ENCODE measurements at regions not wholly inside any gene's neighbourhood (a gene's known extent, or its start where the extent isn't known, plus 50 kb on each side); places are given as distances from the start of the nearest gene placed in this dataset.

GRCh38 chr14:65360144-65360784 lies 52.3 kb upstream of the FUT8 start:
- Histone ChIP-seq H3K27me3 (ENCODE audit: low read depth, low read length) (no peaks in the 10 kb centered on the region), H3K36me3 (ENCODE audit: control insufficient read depth in 1 of 2, insufficient read depth in 2 of 2, low read length in 2 of 2) (no peaks in the 10 kb centered on the region), H3K4me1 (ENCODE audit: control insufficient read depth in 1 of 2, insufficient read depth in 2 of 2, low read length in 2 of 2) (peaks cover 4 to 8% of the 10 kb centered on the region in 2 donors), H3K4me3 (ENCODE audit: low read depth in 1 of 2, low read length in 2 of 2) (no peak overlapping the region), H3K27ac (ENCODE audit: low read length) (no peak overlapping the region), H3K9me3 (ENCODE audit: control insufficient read depth in 1 of 2, low read length in 2 of 2) (no peaks in the 10 kb centered on the region)

GRCh38 chr14:65361920-65362319 lies 50.6 kb upstream of the FUT8 start:
- H3K9me3 ChIP-seq (ENCODE audit: control insufficient read depth in 1 of 2, low read length in 2 of 2): no peaks in the 10 kb centered on the region
- H3K27ac ChIP-seq (ENCODE audit: low read length): no peak overlapping the region
- peaks cover 4 to 8% of the 10 kb centered on the region in 2 donors for H3K4me1 ChIP-seq (ENCODE audit: control insufficient read depth in 1 of 2, insufficient read depth in 2 of 2, low read length in 2 of 2)
- H3K27me3 ChIP-seq (ENCODE audit: low read depth, low read length): no peaks in the 10 kb centered on the region
- H3K36me3 ChIP-seq (ENCODE audit: control insufficient read depth in 1 of 2, insufficient read depth in 2 of 2, low read length in 2 of 2): no peaks in the 10 kb centered on the region
- no peak overlapping the region for H3K4me3 ChIP-seq (ENCODE audit: low read depth in 1 of 2, low read length in 2 of 2)
